ENCODE measurements at regions not wholly inside any gene's neighbourhood (a gene's known extent, or its start where the extent isn't known, plus 50 kb on each side); places are given as distances from the start of the nearest gene placed in this dataset.
A peak's percentile ranks its signal among the peaks of the same experiment; 100 is the strongest.

DNA sequence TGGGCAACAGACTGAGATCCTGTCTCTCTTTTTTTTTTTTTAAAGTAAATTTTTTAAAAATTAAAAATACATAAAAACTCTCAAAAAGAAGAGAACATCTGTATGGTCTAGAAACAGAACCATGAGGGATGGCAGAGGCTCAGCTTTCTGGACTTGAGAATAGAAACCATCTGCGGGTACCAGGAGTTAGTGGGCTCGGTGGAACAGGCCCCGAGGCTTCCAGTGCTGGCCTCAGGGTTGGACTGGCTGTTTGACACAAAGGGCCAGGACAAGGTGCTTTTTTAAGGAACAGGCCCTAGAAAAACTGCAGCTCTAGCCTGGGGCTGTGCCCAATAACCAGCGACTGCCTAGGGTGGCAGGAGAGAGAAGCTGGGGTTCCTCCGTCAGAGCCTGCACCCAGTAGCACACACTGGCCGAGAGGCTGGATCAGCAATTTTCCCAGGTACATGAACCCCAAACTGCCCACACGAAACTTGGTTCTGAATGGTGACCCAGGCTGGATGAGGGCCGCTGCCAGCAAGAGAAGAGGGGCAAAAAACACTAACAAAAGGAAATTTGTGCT lies 131.0 kb upstream of the OLIG3 start:
- H3K4me3 ChIP-seq: no peak overlapping the region
- TF ChIP-seq ZC3H11A (IDR thresholded peaks at IDR 0.05): no peak
- no peak for TF ChIP-seq KDM5A (IDR thresholded peaks at IDR 0.05)
- TF ChIP-seq ZSCAN20 (CRISPR knock-in tag; IDR thresholded peaks at IDR 0.05): no peak
- TF ChIP-seq HES2 (IDR thresholded peaks at IDR 0.05): no peak
- TF ChIP-seq HOXB5 (CRISPR knock-in tag; IDR thresholded peaks at IDR 0.05): no peak
- TF ChIP-seq, protein P1, sequence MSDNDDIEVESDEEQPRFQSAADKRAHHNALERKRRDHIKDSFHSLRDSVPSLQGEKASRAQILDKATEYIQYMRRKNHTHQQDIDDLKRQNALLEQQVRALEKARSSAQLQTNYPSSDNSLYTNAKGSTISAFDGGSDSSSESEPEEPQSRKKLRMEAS (IDR thresholded peaks at IDR 0.05): no peak
- TF ChIP-seq FOSL2 (IDR thresholded peaks at IDR 0.05): no peak
- no peak for TF ChIP-seq FOSL2 (CRISPR knock-in tag; IDR thresholded peaks at IDR 0.05)
- no peak for TF ChIP-seq TP53 (CRISPR knock-in tag; IDR thresholded peaks at IDR 0.05)
- TF ChIP-seq MYC (IDR thresholded peaks at IDR 0.05; ENCODE audit: borderline replicate concordance, low read length): no peak
- no peak for TF ChIP-seq TFCP2L1 (CRISPR knock-in tag; IDR thresholded peaks at IDR 0.05)
- no peak for TF ChIP-seq SREBF2 (IDR thresholded peaks at IDR 0.05)
- TF ChIP-seq EHMT2 (IDR thresholded peaks at IDR 0.05; ENCODE audit: low read depth): no peak
- TF ChIP-seq MAFK (IDR thresholded peaks at IDR 0.05; ENCODE audit: partially characterized antibody): no peak
- no peaks in the 10 kb centered on the region for H3K9me3 ChIP-seq
- FAIRE-seq: no peak
- no peak overlapping the region for H3K4me2 ChIP-seq
- ChIA-PET CTCF (no interaction called here), POLR2A (no interaction called here)
- WGBS (ENCODE audit: missing lambda C conversion rate): 75% methylated on average over 7 of the region's 8 CpGs
- H3K4me1 ChIP-seq: no peaks in the 10 kb centered on the region
- no peak for ATAC-seq
- H3K27ac ChIP-seq: no peak overlapping the region
- no peak for DNase-seq (ENCODE audit: low read depth in 1 of 2, low spot score in 1 of 2)

- 52% methylated on average over 7 of the region's 7 CpGs for WGBS (ENCODE audit: missing lambda C conversion rate)
- H3K4me3 ChIP-seq: no peak overlapping the region
- no peak for ATAC-seq
- peak in 1 of 2 experiments; percentile 3 for DNase-seq (ENCODE audit: low read depth in 1 of 2, low spot score in 1 of 2)
- CTCF ChIA-PET: no interaction called here
- no peak overlapping the region for H3K4me2 ChIP-seq
- FAIRE-seq: no peak
- TF ChIP-seq, protein P2, sequence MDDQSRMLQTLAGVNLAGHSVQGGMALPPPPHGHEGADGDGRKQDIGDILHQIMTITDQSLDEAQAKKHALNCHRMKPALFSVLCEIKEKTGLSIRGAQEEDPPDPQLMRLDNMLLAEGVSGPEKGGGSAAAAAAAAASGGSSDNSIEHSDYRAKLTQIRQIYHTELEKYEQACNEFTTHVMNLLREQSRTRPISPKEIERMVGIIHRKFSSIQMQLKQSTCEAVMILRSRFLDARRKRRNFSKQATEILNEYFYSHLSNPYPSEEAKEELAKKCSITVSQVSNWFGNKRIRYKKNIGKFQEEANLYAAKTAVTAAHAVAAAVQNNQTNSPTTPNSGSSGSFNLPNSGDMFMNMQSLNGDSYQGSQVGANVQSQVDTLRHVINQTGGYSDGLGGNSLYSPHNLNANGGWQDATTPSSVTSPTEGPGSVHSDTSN (IDR thresholded peaks at IDR 0.05): no peak
- TF ChIP-seq ZNF302 (CRISPR knock-in tag; IDR thresholded peaks at IDR 0.05) (no peak), CBX8 (IDR thresholded peaks at IDR 0.05) (no peak), SMC3 (IDR thresholded peaks at IDR 0.05) (no peak), BHLHE40 (IDR thresholded peaks at IDR 0.05; ENCODE audit: low read depth, low read length) (no peak), ZC3H11A (IDR thresholded peaks at IDR 0.05) (no peak), SREBF2 (IDR thresholded peaks at IDR 0.05) (no peak)
- POLR2A ChIA-PET: no interaction called here
- H3K4me1 ChIP-seq: no peaks in the 10 kb centered on the region
- H3K9me3 ChIP-seq: no peaks in the 10 kb centered on the region
- H3K27ac ChIP-seq: no peak overlapping the region
Observed at GRCh38 chr6:137625808-137626207, 131.6 kb upstream of the OLIG3 start.

DNA sequence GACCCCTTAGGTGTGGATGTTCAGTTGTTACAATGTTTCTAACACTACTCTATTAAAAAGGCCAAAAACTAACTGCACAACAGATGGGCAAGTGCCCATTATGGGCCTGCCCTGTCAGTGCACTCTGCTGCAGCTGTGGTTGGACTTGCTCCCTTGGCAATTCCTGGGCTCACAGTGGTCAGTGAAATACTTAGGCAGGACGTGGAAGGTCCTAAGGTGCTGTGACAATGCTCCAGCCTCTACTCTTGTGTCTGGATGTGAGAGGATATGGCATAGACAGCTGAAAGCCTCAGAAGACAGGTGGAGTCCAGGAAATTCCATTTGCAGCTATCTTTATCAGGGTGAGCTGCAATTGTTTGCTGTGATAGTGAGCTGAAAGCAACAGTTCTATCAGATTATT lies 136.5 kb upstream of the OLIG3 start:
- DNase-seq (ENCODE audit: low read depth in 1 of 2, low spot score in 1 of 2) (no peak), ATAC-seq (no peak), FAIRE-seq (no peak)
- Histone ChIP-seq H3K4me2 (no peak overlapping the region), H3K9me3 (no peaks in the 10 kb centered on the region), H3K27ac (no peak overlapping the region), H3K4me3 (no peak overlapping the region), H3K4me1 (no peaks in the 10 kb centered on the region)
- no peak for TF ChIP-seq KDM1A (IDR thresholded peaks at IDR 0.05; ENCODE audit: low read depth)
- ChIA-PET CTCF (interaction anchor here (1.1 kb wide), 1 partner anchor 40 kb away, joined by 3 read pairs; no protein-coding TSS in a partner anchor), POLR2A (no interaction called here)
- 0% methylated on average over 1 of the region's 1 CpG for WGBS (ENCODE audit: missing lambda C conversion rate)

GRCh38 chr6:137631323-137631722 lies 137.1 kb upstream of the OLIG3 start:
- Histone ChIP-seq H3K4me3 (no peak overlapping the region), H3K4me1 (no peaks in the 10 kb centered on the region), H3K4me2 (no peak overlapping the region), H3K9me3 (no peaks in the 10 kb centered on the region), H3K27ac (no peak overlapping the region)
- POLR2A ChIA-PET: no interaction called here
- ATAC-seq (no peak), FAIRE-seq (no peak), DNase-seq (ENCODE audit: low read depth in 1 of 2, low spot score in 1 of 2) (no peak)
- CTCF ChIA-PET: interaction anchor here (1.1 kb wide), 1 partner anchor 41 kb away, joined by 3 read pairs; no protein-coding TSS in a partner anchor
- WGBS (ENCODE audit: missing lambda C conversion rate): 91% methylated on average over 2 of the region's 2 CpGs
- no peak for TF ChIP-seq FOSB (CRISPR knock-in tag; IDR thresholded peaks at IDR 0.05)
- no peak for TF ChIP-seq ZNF302 (CRISPR knock-in tag; IDR thresholded peaks at IDR 0.05)
- TF ChIP-seq ESRRA (IDR thresholded peaks at IDR 0.05; ENCODE audit: borderline replicate concordance, low read length): no peak
- TF ChIP-seq CTCF (IDR thresholded peaks at IDR 0.05): no peak
- TF ChIP-seq, protein P3, sequence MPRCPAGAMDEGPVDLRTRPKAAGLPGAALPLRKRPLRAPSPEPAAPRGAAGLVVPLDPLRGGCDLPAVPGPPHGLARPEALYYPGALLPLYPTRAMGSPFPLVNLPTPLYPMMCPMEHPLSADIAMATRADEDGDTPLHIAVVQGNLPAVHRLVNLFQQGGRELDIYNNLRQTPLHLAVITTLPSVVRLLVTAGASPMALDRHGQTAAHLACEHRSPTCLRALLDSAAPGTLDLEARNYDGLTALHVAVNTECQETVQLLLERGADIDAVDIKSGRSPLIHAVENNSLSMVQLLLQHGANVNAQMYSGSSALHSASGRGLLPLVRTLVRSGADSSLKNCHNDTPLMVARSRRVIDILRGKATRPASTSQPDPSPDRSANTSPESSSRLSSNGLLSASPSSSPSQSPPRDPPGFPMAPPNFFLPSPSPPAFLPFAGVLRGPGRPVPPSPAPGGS (IDR thresholded peaks at IDR 0.05): no peak
- no peak for TF ChIP-seq RFX5 (IDR thresholded peaks at IDR 0.05)
- no peak for TF ChIP-seq ZSCAN20 (CRISPR knock-in tag; IDR thresholded peaks at IDR 0.05)
- no peak for TF ChIP-seq NR3C1 (IDR thresholded peaks at IDR 0.05)
- no peak for TF ChIP-seq RCOR1 (IDR thresholded peaks at IDR 0.05; ENCODE audit: low read depth, low read length)
- TF ChIP-seq KDM1A (IDR thresholded peaks at IDR 0.05; ENCODE audit: low read depth): no peak
- TF ChIP-seq HOXB13 (CRISPR knock-in tag; IDR thresholded peaks at IDR 0.05; ENCODE audit: low read depth): no peak
- TF ChIP-seq ELK1 (IDR thresholded peaks at IDR 0.05; ENCODE audit: low read depth, low read length): no peak

Data from A549 (cell line).